NCI-H345 (cell line): ENCODE measurements at regions not wholly inside any gene's neighbourhood (a gene's known extent, or its start where the extent isn't known, plus 50 kb on each side); places are given as distances from the start of the nearest gene placed in this dataset.
"Not testable (repeated sequence)": the region's sequence is repeated elsewhere in the genome, so short reads cannot be mapped to it uniquely, and the experiment has no call there.

Experiments
- DNase-seq: peaks from one replicate; lab custom pipeline; 2025; lab: John Stamatoyannopoulos, UW

DNA sequence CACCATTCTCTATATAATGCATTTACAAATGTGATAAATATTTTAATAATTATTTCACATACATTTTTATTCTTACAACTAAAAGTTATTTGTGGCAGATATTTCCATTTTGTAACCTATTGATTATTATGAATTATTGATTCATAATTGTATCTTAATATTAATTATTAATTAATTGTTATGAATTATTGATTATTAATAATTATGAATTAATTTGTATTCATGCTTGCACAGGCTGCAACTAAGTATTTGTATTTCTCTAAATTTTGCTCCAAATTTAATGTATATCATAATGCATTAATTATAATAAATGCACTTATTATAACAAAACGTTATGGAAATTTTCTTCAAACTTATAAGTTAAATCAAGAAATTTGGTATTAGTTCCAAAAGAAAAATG is 929.7 kb downstream of the PCDH7 start:
- no peak for DNase-seq

DNA sequence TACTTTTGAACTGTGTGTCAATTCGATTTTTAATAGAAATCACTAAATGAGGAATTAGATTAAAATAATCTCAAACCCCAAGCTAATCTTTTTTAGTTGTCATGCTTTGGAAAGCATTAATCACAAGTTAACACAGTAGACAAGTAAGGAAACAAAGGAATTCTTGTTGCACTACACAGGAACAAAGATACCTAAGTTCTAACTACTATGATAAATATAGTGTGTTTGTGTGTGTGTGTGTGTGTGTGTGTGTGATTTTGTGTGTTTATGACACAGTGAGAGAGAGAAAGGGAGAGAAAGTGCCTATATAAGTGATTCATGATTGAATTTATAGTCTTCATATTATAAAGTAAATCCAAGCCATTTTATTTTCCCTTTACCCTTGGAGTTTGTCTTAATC is 931.4 kb downstream of the PCDH7 start:
- no peak for DNase-seq

DNA sequence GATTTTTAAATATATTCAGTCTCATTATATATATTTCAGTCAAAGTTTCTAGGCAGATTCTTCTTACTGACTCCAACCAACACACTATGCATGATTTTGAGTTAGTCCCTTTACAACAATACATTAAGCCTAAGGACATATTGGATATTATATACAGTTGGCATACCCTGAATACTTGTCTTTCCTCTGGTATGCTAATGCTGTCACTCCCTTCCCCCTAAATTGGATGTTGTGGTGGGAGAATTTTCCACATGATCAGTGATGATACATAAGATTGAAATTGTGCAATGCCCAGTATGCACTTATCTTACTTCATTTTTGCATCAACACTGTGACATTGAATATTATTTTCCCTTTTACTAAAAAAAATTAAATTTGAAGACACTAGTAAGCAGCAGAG is 935.2 kb downstream of the PCDH7 start:
- DNase-seq = no peak

DNA sequence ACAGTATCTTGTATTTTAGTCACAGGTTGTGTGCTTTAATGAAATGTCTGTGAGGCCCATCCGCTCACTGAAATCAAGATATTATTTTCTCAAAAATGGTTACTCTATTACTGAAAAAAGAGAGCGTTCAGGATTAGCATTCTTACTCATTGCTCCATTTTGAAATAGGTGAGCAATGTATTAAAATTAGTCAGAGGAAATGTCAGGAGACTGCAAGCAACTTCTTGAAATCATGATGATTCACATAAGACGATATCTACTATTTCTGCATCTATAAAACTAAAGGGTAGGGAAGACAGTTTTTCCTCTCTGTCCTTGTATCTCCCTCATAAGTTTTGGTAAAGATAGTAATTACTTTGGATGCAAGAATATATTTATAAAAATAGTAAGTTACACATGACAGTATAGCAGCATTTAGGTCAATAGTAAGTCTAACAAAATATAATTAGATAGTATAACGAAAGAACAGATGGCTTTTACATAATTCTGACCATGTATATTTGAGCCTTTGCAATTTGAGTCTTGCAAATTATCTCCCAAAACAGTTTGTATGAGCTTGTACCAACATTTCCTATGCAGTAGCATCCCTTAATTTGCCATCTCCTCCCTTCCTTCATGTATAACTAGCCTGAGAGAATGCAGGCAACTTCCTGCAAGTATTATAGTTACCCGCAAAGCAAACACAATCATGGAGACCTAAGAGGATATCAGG is 937.8 kb downstream of the PCDH7 start:
- DNase-seq = no peak

DNA sequence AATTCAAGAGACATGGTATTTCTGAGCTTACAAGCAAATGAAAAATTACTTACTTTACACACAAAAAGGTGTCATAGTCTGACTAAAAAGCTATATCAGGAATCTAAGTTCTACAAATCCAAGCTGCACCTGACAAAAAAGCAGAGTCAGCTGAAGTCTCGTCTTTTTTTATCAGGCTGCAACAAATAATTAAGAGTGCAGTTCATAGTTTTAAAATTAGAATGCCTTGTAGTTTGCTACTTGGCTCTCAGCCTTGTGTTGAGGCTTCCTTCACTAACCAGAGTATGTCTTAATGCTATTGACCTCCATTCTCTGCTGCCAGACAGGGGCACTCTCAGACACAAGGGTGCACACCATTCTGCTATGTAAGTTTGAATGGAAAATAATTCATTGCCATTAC is 940.7 kb downstream of the PCDH7 start:
- no peak for DNase-seq

DNA sequence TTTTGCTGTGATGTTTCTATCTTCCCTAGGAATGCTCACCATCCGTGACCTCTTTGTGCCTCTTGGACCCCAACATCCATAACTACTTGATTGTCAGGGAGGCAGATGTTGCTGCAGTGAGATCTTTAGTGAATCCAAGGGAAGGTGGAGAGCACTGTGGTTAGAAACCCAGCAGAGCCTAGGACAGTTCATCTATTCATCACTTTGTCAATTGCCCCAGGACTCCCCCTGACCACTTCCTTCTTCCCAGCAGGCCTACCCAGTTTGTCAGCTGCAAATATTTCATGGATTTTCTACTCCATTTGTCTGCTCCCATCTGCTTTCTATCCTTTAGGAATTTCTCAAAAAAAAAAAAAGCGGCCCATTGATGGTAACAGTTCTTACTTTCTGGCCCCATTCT is 942.8 kb downstream of the PCDH7 start:
- DNase-seq = no peak

DNA sequence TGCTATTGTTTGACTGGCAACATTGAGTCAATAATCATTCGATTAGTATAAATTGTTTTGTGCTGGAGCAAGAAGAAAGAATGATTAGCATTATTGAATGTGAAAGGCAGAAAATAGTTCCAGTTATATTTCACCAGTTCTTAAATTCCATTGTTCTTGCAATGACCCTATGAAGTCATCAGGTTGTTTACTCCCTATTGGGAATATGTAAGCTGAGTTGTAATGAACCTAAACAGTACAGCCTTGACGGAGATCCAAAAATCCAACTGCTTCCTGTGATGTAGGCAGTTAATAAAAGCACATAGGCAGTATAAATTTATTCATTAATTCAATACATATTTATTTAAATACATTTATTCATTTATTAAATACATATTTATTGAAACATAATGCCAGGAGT is 947.5 kb downstream of the PCDH7 start:
- DNase-seq = no peak

DNA sequence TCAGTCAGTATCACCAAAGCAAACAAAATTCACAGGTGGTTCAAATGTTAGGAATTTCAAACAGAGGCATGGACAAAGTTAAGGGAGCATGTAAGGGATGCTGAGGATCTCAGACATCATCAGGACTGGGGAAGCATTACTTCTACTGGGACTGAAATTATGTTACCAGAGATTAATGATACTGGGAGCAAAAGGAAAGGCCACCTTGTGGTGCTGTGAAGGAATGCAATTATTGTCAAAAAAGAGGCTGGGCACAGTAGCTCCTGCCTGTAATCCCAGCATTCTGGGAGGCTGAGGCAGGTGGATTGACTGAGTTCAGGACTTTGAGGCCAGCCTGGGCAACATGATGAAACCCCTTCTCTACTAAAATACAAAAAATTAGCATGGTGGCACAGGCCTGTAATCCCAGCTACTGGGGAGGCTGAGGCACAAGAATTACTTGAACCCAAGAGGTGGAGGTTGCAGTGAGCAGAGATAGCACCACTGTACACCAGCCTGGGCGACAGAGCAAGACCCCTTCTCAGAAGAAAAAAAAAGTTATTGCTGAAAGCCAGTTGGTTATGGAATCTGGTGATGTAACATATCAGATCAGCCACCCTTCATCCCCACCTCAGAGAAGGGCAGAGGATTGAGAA is 954.3 kb downstream of the PCDH7 start:
- DNase-seq = no peak

DNA sequence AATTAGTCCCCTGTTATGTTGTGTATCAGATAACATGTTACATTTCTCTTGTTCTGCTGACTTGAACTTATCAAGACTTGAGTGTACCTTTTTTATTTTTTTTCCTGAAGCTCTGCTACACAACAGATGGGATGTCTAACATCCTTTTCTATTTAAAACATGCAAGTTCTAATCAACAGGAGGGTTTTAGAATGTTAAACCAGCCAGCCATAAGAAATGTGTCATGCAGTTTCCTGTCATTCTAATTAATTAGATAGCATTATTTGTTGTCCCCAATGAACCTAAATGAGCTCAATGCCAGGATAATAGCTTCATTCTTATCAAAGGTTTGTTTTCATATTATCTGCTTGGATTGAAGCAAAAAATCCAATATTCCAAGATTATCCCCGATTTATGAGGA is 958.2 kb downstream of the PCDH7 start:
- no peak for DNase-seq

DNA sequence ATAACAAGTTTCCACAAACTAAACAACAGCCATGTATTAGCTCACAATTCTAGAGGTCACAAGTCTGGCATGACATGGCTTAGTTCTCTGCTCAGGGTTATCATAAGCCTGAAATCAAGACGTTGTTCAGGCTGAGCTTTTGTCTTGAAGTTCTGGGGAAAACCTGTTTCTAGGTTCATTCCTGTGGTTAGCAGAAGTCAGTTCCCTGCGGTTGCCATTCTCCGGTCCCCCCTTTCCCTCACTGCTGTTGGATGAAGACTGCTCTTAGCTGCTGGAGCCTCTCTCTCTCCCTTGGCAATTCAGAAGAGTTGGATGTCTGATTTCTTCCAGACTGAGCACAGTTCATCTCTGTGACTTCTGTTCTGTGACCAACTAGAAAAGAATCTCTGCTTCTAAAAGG is 962.6 kb downstream of the PCDH7 start:
- no peak for DNase-seq

DNA sequence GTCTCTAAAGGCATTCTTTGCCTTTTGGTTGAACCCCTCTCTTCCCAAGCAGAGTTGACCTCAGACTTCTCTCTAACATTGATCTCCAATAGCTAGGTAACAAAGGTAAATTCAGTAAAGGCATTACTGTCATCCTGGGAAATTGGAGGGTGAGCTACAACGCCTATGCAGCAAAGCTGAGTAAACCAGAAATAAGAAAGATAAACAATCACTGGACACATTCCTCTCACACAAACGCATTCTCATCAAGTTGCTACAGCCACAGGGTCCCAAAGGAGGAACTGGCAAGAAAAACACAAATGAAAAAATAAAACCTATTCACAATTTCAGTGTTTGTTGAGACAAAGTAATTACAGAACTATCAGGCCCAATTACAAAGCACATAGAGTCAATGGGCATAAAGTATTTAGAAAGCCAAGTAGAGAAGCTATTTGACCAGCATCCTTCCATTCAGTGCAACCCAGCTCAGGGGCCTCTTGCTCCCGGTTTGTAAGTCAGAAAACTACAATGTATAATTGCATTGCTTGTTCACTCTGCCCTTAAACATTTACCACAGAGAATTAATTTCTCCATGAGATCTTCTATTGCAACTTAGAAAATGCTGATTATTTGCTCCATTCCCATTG is 967.7 kb downstream of the PCDH7 start:
- no peak for DNase-seq

DNA sequence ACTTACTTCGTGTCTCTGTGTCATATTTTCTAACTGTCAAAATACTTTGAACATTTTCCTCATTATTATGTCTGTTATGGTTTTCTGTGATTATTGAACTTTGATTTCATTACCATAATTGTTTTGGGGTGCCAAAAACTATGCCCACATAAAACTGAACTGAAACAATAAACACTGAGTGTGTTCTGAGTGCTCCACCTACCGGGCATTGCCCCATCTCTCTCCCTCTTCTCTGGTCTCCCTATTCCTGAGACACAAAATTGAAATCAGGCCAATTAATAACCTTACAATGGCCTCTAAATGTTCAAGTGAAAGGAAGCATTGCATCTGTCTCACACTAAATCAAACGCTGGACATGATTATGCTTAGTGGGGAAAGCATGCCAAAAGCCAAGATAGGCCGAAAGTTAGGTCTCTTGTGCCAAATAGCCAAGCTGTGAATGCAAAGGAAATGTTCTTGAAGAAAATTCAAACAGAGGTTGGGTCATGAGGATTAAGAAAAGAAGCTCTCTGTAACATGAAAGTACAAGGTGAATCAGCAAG is 972.3 kb downstream of the PCDH7 start:
- no peak for DNase-seq

DNA sequence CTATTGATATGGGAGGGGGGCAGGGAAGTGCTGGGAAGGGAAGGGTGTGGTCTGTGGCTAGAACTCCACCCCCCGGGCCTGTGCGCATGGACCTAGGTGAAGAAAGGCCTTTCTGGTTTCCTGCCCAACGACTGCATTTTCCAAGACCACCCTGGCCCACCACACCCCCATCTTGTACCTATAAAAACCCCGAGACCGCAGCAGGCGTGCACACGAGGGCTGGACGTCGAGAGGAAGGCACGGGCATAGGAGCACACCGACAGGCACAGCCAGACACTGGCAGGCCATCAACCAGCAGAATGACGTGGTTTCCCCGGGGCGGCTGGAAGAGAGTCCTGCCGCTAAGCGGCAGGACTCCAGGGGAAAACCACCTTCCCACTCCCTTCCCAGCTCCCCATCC is 981.1 kb downstream of the PCDH7 start:
- no peak for DNase-seq

DNA sequence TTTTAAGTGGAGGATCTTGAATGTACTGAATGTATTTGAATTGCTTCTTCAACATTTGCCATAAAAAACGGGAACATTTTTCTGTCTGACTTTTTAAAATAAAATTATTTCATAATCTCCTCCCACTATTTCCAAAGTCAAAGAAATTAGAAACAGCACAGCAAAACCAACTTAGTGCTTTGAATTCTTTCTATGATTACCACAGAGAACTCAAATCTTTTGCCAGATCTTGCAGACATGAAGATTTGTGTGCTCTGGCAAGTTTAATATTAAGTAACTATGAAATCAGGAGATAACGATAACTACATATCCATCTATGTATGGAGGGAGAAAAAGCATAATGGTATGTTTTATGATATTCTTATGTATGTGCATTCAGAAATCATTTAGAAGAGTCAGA is 982.2 kb downstream of the PCDH7 start:
- DNase-seq = no peak

DNA sequence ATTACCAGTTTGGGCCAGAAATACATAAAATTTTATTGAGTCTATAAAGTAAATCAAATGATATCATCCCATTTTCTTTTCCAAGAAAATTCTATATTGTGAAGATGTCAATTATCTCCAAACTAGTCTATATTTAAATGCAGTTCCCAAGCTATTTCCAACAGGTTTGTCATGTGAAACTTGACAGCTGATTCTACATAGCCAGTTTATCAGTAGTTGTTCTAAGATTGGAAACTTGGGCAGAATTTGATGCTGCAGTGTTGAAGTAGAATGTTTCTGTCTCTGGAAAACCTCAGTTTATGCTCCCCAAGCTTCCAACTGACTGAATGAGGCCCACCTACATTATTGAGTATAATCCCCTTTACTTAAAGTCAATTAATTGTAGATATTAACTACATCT is 994.1 kb downstream of the PCDH7 start:
- DNase-seq = no peak

DNA sequence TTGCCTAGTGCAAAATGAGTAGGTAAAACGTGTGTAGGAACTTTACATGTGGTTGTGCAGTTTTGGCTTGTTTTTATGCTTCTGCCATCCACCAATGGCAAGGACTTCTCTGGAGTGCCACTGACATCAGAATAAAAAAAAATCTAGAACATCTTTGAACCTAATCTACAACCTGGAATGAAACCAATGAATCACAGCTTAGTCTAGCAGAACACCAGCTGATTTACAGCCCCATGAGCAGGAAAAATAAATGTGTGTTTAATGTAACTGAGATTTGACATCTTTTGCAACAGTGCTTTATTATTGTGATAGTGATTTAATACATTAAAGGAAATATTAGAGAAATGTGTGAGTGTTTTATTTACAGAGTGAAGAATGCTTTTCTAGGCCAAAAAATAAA is 995.1 kb downstream of the PCDH7 start:
- DNase-seq = no peak

DNA sequence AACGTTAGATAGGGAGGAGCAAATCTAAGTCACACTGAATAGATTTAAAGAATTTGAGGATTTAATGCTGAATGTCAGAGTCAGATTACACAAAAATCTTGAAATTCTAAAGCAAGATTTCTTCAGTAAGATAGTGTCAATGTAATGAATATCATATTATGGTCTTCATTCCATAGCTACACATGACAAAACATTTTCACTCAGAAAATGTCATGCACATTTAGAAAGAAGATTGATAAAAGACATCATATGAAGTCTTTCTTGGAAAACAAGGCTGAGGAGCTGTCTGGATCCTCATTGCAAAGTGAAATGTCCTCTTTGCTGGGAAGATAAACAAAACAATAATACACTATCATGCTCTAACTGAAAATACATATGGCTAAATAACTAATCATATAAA is 1006.9 kb downstream of the PCDH7 start:
- no peak for DNase-seq

DNA sequence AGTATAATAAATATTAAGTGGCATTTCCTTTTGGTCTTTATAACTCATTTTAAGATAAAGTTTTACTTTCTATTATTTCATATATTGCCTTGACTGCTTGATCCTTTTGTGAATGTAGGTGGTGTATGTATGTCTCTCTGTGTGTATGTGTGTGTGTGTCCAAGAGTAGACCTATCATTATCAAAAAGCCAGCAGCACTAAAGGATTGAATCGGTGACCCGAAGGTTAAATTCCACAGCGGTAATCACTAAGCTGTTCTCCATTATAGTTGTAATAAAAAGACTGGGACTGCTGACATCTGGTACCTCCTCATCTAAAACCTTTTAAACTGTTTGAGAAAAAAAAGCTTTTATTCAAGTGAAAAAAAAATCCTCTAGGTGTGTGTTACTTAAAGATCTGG is 1014.8 kb downstream of the PCDH7 start:
- no peak for DNase-seq

DNA sequence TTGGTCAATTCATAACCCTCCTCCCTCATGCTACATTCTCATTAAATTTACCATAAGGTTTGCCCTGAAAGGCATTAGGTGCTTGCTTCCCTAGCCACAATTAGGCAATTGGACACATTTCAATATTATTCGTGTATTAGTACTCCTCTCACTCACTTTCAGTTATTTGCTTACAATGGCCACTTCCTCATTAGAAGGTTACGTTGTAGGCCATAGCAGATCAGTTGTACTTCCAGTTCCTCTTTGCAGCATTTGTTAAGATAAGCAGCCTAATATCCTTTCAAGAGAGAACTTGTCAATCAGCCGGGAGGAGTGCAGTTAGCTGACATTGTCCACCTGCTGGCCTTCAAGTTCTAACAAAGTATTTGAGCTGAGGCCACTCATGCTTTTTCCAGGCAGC is 1017.2 kb downstream of the PCDH7 start:
- no peak for DNase-seq

DNA sequence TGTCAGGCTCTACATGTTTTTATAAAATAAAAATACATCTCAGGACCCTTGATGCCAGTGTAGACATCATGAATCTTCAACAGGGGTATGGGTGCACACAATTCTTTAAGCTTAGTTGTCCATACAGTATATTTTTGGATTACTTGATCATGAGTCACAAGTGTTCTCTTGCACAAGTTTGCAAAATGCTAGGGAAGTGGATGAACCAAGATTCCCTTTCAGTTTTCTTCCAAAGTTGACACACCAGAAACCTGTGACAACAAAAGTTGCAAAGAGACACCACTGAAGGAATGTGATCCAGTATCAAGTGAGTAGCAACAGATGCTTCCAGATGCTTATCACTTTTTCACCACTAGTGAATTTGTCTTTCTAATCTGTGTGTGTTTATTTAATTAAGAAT is 1021.2 kb downstream of the PCDH7 start:
- no peak for DNase-seq

DNA sequence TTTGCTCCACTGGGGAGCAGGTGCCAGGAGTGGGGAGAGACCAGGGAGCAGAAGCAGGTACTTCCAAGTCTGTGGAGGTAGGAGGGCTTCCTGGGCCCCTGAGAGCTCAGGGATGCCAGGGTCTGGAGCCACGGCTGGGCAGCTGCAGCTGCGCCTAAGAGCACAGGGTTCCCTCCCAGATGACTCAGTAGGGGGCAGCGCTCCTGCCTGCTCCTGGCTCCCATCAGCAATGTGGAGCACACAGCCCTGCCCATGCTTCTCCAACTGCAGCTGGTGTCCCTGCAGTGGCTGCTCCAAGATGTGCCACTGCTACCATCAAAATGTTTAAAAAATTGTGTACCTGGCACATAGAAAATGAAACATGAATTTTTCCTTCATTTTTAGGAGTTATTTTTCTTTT is 1028.2 kb downstream of the PCDH7 start:
- DNase-seq = no peak

DNA sequence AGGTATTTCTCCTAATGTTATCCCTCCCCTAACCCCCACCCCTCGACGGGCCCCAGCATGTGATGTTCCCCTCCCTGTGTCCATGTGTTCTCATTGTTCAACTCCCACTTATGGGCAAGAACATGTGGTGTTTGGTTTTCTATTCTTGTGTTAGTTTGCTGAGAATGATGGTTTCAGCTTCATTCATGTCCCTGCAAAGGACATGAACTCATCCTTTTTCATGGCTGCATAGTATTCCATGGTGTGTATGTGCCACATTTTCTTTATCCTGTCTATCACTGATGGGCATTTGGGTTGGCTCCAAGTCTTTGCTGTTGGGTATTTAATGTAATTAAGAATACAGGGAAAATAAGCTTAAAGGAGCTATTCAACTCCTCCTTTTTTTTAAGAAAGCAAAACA is 1030.4 kb downstream of the PCDH7 start:
- not testable (repeated sequence) for DNase-seq

DNA sequence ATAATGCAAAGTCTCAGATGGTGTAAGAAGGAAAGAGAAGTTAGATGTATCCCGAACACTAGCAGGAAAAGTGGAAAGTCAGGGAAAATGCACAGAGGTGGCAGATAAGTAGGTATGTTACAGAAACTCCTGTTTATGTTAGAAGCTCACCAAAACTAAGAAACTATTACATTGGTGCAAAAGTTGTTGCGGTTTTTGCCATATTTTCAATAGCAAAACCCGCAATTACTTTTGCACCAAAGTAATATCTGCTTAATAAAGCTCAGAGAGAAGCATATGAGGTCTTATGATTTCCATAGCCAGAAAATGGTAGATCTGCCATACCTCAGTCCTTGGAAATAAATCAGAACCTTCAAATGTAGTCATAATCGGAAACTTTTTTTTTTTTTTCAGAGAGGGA is 1035.6 kb downstream of the PCDH7 start:
- no peak for DNase-seq

DNA sequence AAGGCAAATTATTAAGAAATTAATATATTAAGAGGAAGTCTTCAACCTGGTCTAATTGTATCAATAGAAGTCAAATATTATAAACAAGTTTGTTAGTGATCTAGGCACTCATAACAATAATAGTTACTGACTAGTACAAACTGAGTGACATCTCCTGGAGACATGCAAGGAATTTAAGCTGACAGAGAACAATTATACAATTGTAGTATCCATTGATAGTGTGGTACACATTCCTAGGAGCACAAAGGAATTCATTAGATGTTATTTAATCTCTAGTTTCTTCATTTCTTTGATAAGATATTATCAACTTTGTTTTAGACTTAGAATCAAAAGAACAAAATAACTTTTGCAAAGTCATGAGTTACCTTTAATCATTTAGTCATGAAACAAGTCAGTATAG is 1048.6 kb downstream of the PCDH7 start:
- no peak for DNase-seq
